MM.1S (cell line): ENCODE measurements at regions not wholly inside any gene's neighbourhood (a gene's known extent, or its start where the extent isn't known, plus 50 kb on each side); places are given as distances from the start of the nearest gene placed in this dataset.

ENCODE experiments used
- DNase-seq: peaks from one replicate; pipeline ENCODE4 v3.0.0-alpha.2; 2015
- H2AFZ ChIP-seq: fragments of 300-600 bp; sonication (generic); 2 replicates; pipeline ENCODE4 v1.6.0; 2016; ENCODE audit warnings: antibody characterized with exemption, low read length
- H3F3A ChIP-seq: fragments of 300-600 bp; sonication (generic); 2 replicates; pipeline ENCODE4 v1.6.1; 2016; ENCODE audit warnings: mild to moderate bottlenecking, antibody characterized with exemption, low read length, moderate library complexity, mixed read lengths; ENCODE audit not compliant: insufficient read depth
- H3K27ac ChIP-seq: fragments of 300-600 bp; sonication (generic); 2 replicates; pipeline ENCODE4 v1.5.1; 2016; ENCODE audit warnings: mild to moderate bottlenecking, low read length
- H3K27me3 ChIP-seq: fragments of 300-600 bp; sonication (generic); replicated peaks from 2 replicates; pipeline ENCODE4 v1.6.0; 2016; ENCODE audit warnings: low read length; ENCODE audit not compliant: insufficient read depth
- H3K36me3 ChIP-seq: fragments of 300-600 bp; sonication (generic); replicated peaks from 2 replicates; pipeline ENCODE4 v1.6.1; 2016; ENCODE audit warnings: mild to moderate bottlenecking, low read length, mixed read lengths; ENCODE audit not compliant: insufficient read depth
- H3K4me1 ChIP-seq: fragments of 300-600 bp; sonication (generic); 2 replicates; pipeline ENCODE4 v1.6.1; 2016; ENCODE audit warnings: low read length, mixed read lengths
- H3K4me2 ChIP-seq: fragments of 300-600 bp; sonication (generic); 2 replicates; pipeline ENCODE4 v1.6.0; 2016; ENCODE audit warnings: low read depth, low read length
- H3K4me3 ChIP-seq: fragments of 300-600 bp; sonication (generic); 2 replicates; pipeline ENCODE4 v1.5.1; 2016; ENCODE audit warnings: low read length, mixed read lengths
- H3K79me2 ChIP-seq: fragments of 300-600 bp; sonication (generic); 2 replicates; pipeline ENCODE4 v1.6.1; 2016; ENCODE audit warnings: mixed run types, low read length, mixed read lengths
- H3K9ac ChIP-seq: fragments of 300-600 bp; sonication (generic); 2 replicates; pipeline ENCODE4 v1.6.1; 2016; ENCODE audit warnings: low read length, mixed read lengths
- H3K9me2 ChIP-seq: fragments of 300-600 bp; sonication (generic); replicated peaks from 2 replicates; pipeline ENCODE4 v1.6.1; 2016; ENCODE audit warnings: mild to moderate bottlenecking, low read length, mixed read lengths; ENCODE audit not compliant: insufficient read depth
- H3K9me3 ChIP-seq: fragments of 300-600 bp; sonication (generic); replicated peaks from 2 replicates; pipeline ENCODE4 v1.6.1; 2016; ENCODE audit warnings: mild to moderate bottlenecking, low read length, mixed read lengths; ENCODE audit not compliant: insufficient read depth
- H4K20me1 ChIP-seq: fragments of 300-600 bp; sonication (generic); 2 replicates; pipeline ENCODE4 v1.6.1; 2016; ENCODE audit warnings: mild to moderate bottlenecking, low read length, moderate library complexity, mixed read lengths; ENCODE audit not compliant: insufficient read depth
- EZH2 ChIP-seq: fragments of 300-600 bp; sonication (generic); optimal IDR thresholded peaks from 2 replicates; pipeline ENCODE3; 2017; ENCODE audit warnings: low read depth, mild to moderate bottlenecking, antibody characterized with exemption, low read length, mixed read lengths
- EZH2phosphoT487 ChIP-seq: fragments of 300-600 bp; sonication (generic); IDR thresholded peaks from 2 replicates; pipeline ENCODE4 v1.6.1; 2018; ENCODE audit warnings: antibody characterized with exemption, low read length
- TF ChIP-seq, protein P1 (sequence below): fragments of 300-600 bp; sonication (generic); IDR thresholded peaks from 2 replicates; pipeline ENCODE4 v1.5.1; 2016; ENCODE audit warnings: antibody characterized with exemption, low read length, mixed read lengths

DNA sequence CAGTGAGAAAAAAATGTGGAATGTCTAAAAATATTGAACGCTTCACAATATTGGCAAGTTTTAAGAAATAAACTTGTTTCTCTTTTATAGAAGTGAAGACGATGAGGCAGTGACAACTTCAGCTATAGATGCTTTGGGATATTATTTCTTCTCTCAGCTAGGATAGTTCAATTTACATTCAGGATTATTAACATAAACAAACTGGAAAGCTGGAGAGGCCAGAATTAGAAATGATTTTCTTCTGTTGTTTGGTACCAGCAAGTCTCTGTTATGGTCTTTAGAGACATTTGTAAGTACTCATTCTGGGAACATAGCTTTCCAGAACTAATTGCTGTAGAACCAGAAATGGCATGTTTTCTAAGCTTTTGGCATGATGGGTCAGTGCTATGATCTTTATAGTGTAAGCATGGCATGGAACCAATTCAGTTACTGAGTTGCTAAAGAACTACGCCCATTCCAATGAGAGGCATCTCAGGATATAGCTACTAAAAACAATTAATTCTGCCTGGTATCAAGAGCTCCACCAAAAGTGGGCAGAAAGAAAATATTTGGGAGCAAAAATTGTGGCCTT is 599.5 kb upstream of the B3GALT2 start:
- Histone ChIP-seq H3K9me3 (no peaks in the 10 kb centered on the region), H3F3A (no peaks in the 10 kb centered on the region), H4K20me1 (no peaks in the 10 kb centered on the region), H2AFZ (no peak overlapping the region), H3K27me3 (no peaks in the 10 kb centered on the region), H3K27ac (no peak overlapping the region), H3K9me2 (no peaks in the 10 kb centered on the region), H3K4me3 (no peak overlapping the region), H3K4me1 (no peaks in the 10 kb centered on the region), H3K79me2 (no peaks in the 10 kb centered on the region), H3K4me2 (no peak overlapping the region), H3K36me3 (no peaks in the 10 kb centered on the region), H3K9ac (no peak overlapping the region)
- no peak for DNase-seq
- TF ChIP-seq EZH2 (no peak), EZH2phosphoT487 (no peak)
- TF ChIP-seq, protein P1, sequence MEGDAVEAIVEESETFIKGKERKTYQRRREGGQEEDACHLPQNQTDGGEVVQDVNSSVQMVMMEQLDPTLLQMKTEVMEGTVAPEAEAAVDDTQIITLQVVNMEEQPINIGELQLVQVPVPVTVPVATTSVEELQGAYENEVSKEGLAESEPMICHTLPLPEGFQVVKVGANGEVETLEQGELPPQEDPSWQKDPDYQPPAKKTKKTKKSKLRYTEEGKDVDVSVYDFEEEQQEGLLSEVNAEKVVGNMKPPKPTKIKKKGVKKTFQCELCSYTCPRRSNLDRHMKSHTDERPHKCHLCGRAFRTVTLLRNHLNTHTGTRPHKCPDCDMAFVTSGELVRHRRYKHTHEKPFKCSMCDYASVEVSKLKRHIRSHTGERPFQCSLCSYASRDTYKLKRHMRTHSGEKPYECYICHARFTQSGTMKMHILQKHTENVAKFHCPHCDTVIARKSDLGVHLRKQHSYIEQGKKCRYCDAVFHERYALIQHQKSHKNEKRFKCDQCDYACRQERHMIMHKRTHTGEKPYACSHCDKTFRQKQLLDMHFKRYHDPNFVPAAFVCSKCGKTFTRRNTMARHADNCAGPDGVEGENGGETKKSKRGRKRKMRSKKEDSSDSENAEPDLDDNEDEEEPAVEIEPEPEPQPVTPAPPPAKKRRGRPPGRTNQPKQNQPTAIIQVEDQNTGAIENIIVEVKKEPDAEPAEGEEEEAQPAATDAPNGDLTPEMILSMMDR, result no peak

DNA sequence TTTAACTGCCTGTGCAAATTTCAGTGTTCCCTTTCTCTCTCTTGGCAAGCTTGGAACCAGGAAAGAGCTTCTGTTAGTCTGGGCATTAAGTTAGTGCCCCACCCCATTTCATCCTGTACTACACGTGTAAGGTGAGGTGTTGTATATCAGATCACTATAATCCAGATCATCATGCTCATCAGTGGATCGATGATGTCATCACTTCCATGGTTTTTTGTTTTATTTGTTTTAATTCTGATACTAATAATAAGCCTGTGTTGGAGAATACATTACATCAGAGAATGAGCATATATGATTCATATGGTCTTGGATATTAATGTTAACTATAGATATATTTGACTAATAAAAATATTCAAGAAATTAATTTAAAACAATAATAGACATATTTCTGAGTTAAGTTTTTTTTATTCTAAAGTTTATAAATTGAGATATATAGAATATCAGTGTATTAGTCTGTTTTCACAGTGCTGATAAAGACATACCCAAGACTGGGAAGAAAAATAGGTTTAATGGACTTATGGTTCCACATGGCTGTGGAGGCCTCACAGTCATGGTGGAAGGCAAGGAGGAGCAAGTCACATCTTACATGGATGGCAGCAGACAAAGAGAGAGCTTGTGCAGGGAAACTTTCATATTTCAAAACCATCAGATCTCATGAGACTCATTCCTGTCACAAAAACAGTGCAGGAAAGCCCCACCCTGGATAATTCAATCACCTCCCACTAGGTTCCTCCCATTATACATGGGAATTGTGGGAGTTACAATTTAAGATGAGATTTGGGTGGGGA is 588.3 kb upstream of the B3GALT2 start:
- no peak for DNase-seq
- H4K20me1 ChIP-seq, result no peaks in the 10 kb centered on the region
- no peak overlapping the region for H3K4me3 ChIP-seq
- no peaks in the 10 kb centered on the region for H3K27me3 ChIP-seq
- TF ChIP-seq EZH2 (no peak), EZH2phosphoT487 (no peak)
- TF ChIP-seq, protein P1, result no peak
- no peak overlapping the region for H3K27ac ChIP-seq
- H3K79me2 ChIP-seq, result no peaks in the 10 kb centered on the region
- H3K4me1 ChIP-seq, result no peaks in the 10 kb centered on the region
- no peaks in the 10 kb centered on the region for H3F3A ChIP-seq
- H2AFZ ChIP-seq, result no peak overlapping the region
- H3K9me3 ChIP-seq, result no peaks in the 10 kb centered on the region
- no peaks in the 10 kb centered on the region for H3K36me3 ChIP-seq
- no peak overlapping the region for H3K4me2 ChIP-seq
- H3K9me2 ChIP-seq, result no peaks in the 10 kb centered on the region
- H3K9ac ChIP-seq, result no peak overlapping the region

DNA sequence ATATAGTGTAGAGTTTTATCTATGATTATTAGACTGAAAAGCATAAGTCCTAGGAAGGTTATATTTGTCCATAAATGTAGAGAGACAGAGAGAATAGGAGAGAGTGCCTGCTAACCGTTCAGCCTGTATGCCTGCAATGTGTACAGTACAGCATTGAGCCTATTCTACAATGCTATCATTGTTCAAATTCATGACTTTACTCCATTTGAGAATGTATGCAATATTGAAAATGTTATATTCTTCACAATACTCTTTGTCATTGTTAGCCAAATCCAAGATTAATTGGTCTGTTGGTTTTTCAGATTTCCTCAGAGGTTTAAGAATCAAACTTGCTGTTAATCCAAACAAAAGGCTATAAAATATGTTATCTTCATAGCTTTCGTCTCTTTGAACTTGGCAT is 585.2 kb upstream of the B3GALT2 start:
- no peaks in the 10 kb centered on the region for H4K20me1 ChIP-seq
- H3K27me3 ChIP-seq, result no peaks in the 10 kb centered on the region
- no peak overlapping the region for H3K27ac ChIP-seq
- no peaks in the 10 kb centered on the region for H3K4me1 ChIP-seq
- H3K36me3 ChIP-seq, result no peaks in the 10 kb centered on the region
- no peak overlapping the region for H3K4me2 ChIP-seq
- no peak overlapping the region for H3K4me3 ChIP-seq
- no peaks in the 10 kb centered on the region for H3K9me3 ChIP-seq
- H2AFZ ChIP-seq, result no peak overlapping the region
- TF ChIP-seq, protein P1, result no peak
- TF ChIP-seq EZH2phosphoT487 (no peak), EZH2 (no peak)
- H3K9me2 ChIP-seq, result no peaks in the 10 kb centered on the region
- no peaks in the 10 kb centered on the region for H3F3A ChIP-seq
- DNase-seq, result no peak
- H3K9ac ChIP-seq, result no peak overlapping the region
- no peaks in the 10 kb centered on the region for H3K79me2 ChIP-seq
